Smooth muscle cell of the brain vasculature (primary cell): ENCODE measurements at regions not wholly inside any gene's neighbourhood (a gene's known extent, or its start where the extent isn't known, plus 50 kb on each side); places are given as distances from the start of the nearest gene placed in this dataset.

Experiments
- DNase-seq: peaks from one replicate; pipeline ENCODE4 v3.0.0-alpha.2; 2012; ENCODE audit warnings: low read depth, low spot score

GRCh38 chr11:126129727-126130671, 67.3 kb upstream of the CDON start:
- no peak for DNase-seq

- no peak for DNase-seq
Observed at GRCh38 chr11:126127898-126128297, 65.2 kb upstream of the CDON start.

GRCh38 chr11:126127284-126127845, 64.7 kb upstream of the CDON start:
- no peak for DNase-seq

DNA sequence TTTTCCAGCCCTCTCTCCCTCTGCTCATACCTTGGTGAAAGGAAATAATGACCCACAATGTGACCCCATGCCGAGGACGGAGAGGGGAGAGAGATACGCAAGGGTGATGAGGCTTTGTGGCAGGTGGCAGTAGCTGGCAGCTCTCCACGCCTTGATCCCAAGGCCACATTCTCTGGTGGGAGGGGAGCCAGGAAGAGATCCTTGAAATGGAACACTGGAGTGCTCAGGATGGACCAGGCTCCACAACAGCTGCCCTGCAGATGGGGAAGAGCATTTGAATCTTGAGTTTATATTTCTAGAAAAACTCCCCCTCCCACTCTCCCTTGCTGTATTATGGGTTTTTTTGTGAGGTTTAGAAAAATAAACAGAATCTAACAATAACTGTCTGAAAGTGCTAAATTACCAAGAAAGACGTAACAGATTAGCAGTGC, 61.6 kb upstream of the CDON start:
- DNase-seq = no peak

- no peak for DNase-seq
Observed at GRCh38 chr11:126123686-126124085, 61.0 kb upstream of the CDON start.

DNA sequence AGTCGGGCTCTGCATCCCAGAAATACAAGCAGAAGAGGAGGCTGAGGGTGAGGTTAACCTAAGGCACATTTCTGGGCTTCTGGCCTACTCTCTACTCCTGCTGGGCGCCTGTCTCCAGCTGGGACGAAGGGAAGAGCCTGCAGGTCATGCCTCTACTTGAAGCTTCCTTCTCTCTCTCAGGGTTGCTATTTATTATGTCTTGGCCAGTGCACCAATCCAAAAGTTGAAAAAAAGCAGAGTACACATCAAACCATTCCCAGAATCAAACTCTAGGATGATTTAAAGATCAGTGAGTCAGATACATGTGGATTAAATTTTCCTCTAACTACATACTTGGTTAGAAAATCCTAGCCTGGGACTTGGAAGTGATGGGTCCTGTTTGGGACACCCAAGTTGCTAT, 60.2 kb upstream of the CDON start:
- no peak for DNase-seq

- no peak for DNase-seq
Observed at GRCh38 chr11:126121296-126121695, 58.6 kb upstream of the CDON start.

- DNase-seq = no peak
Observed at GRCh38 chr11:126118806-126119205, 56.1 kb upstream of the CDON start.

DNA sequence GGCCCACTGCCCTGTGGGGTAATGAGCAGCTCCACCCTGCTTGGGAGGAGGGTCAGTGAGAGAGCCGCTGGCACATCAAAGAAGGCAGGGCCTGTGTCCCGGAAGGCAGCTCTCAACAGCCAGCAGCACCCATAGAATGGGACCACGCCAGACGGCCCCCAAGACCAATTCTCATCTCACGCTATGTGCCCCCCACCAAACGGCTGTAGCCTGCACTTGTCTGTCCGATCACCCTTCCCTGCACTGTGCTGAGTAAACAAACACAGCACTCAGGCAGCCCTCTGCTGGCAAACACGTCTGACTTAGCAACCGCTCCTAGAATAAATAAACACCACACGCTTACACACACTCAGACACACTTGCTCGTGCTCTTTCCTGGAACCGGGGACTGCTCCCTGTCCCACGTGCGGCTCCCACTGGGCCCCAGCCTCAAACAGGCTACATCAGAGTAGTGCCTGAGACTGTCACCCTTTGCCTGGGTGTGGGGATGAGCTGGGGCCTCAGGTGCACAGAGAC, 53.2 kb upstream of the CDON start:
- peak; percentile 41 for DNase-seq

- no peak for DNase-seq
Observed at GRCh38 chr11:126115127-126115495, 52.4 kb upstream of the CDON start.

DNA sequence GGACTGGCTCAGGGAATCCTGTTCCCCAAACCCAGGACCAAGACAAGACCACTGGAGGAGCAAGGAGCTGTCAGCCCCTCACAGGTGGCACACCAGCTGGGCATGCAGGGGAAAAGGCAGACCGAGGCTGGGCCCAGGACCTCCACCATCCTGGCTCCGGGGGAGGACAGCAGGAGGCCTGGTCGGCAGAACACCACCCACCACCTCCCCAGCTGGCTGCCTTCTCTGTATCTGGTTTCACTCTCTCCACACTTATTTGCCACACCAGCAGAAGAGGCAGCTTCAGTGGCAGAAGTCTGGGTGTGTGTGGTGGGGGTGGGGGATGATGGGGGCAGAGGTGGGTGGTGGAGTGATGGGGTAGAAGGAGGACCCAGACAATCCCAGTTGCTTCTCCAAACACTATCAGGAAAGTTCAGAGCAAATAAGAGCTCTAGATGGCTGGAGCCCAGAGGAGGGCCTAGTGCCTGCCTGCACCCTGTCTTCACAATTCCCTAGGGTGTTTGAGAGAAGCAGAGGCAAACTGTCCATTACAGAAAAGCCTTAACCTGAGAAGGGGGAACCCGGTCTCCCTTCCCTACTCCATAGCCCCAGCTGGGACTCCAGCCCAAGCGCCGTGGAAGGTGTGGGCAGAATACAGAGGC, 51.9 kb upstream of the CDON start:
- DNase-seq = no peak

DNA sequence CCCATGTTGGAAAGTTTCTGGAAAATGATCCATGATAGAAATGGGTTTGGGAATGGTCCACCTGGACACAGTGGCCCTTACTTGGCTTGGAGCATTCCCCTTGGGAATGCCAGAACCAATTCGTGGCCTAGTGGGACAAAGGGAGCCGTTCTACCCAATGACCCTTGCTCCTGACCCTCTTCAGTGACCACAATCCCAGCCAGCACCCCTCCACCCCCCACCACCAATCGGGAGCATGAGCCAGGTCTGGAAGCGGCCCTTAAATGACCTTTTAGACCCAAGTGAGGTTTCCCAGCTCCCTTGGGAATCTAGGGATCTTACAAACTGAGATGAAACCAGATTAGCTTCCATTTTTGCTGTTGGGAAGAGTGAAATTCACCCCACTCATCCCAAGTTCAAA, 51.3 kb upstream of the CDON start:
- no peak for DNase-seq

GRCh38 chr11:126113515-126113957, 50.9 kb upstream of the CDON start:
- DNase-seq = peak; percentile 40

DNA sequence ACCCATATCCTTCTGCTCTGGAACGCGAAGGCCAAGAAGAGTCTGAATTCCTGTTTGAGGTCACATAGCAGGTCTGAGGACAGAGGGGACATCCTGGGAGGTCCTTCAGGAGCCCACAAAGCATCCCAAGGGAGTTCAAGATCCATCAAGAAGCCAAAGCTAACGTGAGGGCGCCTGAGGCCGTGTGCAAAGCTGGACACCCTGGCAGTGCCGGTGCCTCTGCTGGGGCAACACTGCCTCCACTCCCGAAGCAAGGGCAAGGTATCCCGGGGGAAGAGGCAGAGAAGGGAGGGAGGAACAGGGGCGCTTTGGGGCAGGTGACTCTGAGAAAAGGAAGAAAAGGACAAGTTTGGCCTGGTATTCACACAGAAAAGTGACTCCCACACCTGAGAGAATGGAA, 50.3 kb upstream of the CDON start:
- no peak for DNase-seq

- DNase-seq = no peak
Observed at GRCh38 chr11:126112547-126112946, 49.9 kb upstream of the CDON start.
